Brain pericyte (primary cell): ENCODE measurements at regions not wholly inside any gene's neighbourhood (a gene's known extent, or its start where the extent isn't known, plus 50 kb on each side); places are given as distances from the start of the nearest gene placed in this dataset.
"Not testable (repeated sequence)": the region's sequence is repeated elsewhere in the genome, so short reads cannot be mapped to it uniquely, and the experiment has no call there.

Experiments used
- DNase-seq: peaks from one replicate; pipeline ENCODE4 v3.0.0-alpha.2; 2012; ENCODE audit warnings: low read depth, low spot score

GRCh38 chr10:55163388-55163979 is 362.5 kb upstream of the PCDH15 start:
- DNase-seq, result no peak

GRCh38 chr10:55162321-55162720 is 361.3 kb upstream of the PCDH15 start:
- not testable (repeated sequence) for DNase-seq

- DNase-seq, result no peak
These were observed 359.7 kb upstream of the PCDH15 start for GRCh38 chr10:55160655-55161283.

- DNase-seq, result no peak
These were observed 357.6 kb upstream of the PCDH15 start for GRCh38 chr10:55158633-55159032.

GRCh38 chr10:55146032-55146431 is 345.0 kb upstream of the PCDH15 start:
- DNase-seq, result no peak

GRCh38 chr10:55144001-55144400 is 343.0 kb upstream of the PCDH15 start:
- no peak for DNase-seq

GRCh38 chr10:55141892-55142291 is 340.9 kb upstream of the PCDH15 start:
- no peak for DNase-seq

GRCh38 chr10:55137063-55137462 is 336.0 kb upstream of the PCDH15 start:
- no peak for DNase-seq

- no peak for DNase-seq
These were observed 303.7 kb upstream of the PCDH15 start for GRCh38 chr10:55104738-55105137.

GRCh38 chr10:55098452-55098851 is 297.4 kb upstream of the PCDH15 start:
- no peak for DNase-seq

GRCh38 chr10:55091691-55092328 is 290.8 kb upstream of the PCDH15 start:
- DNase-seq, result no peak

GRCh38 chr10:55078121-55078520 is 277.1 kb upstream of the PCDH15 start:
- no peak for DNase-seq

GRCh38 chr10:55065185-55065584 is 264.2 kb upstream of the PCDH15 start:
- DNase-seq, result no peak

- DNase-seq, result no peak
These were observed 262.8 kb upstream of the PCDH15 start for GRCh38 chr10:55063811-55064210.

GRCh38 chr10:55062349-55062748 is 261.3 kb upstream of the PCDH15 start:
- no peak for DNase-seq

- DNase-seq, result no peak
These were observed 257.8 kb upstream of the PCDH15 start for GRCh38 chr10:55058800-55059199.

GRCh38 chr10:55051515-55051914 is 250.5 kb upstream of the PCDH15 start:
- DNase-seq, result no peak

- DNase-seq, result no peak
These were observed 247.9 kb upstream of the PCDH15 start for GRCh38 chr10:55048830-55049498.

- no peak for DNase-seq
These were observed 242.5 kb upstream of the PCDH15 start for GRCh38 chr10:55043540-55043939.

- DNase-seq, result no peak
These were observed 232.0 kb upstream of the PCDH15 start for GRCh38 chr10:55033061-55033460.

- no peak for DNase-seq
These were observed 223.7 kb upstream of the PCDH15 start for GRCh38 chr10:55024713-55025112.

GRCh38 chr10:55019439-55019838 is 218.4 kb upstream of the PCDH15 start:
- DNase-seq, result no peak

GRCh38 chr10:55013318-55013717 is 212.3 kb upstream of the PCDH15 start:
- no peak for DNase-seq
